ENCODE measurements at regions not wholly inside any gene's neighbourhood (a gene's known extent, or its start where the extent isn't known, plus 50 kb on each side); places are given as distances from the start of the nearest gene placed in this dataset.

DNA sequence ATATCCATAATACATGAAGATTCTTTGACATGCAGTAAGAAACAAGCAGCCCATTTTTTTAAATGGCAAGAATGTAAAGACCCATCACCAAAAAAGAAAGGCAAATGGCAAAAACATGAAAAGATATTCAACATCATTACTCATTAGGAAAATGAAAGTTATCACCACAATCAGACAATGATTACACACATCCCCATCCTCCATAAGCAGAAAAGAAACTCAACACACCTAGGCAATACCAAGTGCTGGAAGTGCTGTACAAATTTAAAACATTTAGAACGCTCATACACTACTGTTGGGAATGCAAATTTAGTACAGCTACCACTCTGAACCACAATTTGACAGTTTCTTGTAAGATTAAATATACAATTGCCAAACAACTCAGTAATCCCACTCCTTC is 466.7 kb downstream of the ACTL7B start:
- ATAC-seq (ENCODE audit: low FRiP score in 2 of 2) = no peak
- H3K27me3 ChIP-seq = no peaks in the 10 kb centered on the region
- TF ChIP-seq, protein P1, sequence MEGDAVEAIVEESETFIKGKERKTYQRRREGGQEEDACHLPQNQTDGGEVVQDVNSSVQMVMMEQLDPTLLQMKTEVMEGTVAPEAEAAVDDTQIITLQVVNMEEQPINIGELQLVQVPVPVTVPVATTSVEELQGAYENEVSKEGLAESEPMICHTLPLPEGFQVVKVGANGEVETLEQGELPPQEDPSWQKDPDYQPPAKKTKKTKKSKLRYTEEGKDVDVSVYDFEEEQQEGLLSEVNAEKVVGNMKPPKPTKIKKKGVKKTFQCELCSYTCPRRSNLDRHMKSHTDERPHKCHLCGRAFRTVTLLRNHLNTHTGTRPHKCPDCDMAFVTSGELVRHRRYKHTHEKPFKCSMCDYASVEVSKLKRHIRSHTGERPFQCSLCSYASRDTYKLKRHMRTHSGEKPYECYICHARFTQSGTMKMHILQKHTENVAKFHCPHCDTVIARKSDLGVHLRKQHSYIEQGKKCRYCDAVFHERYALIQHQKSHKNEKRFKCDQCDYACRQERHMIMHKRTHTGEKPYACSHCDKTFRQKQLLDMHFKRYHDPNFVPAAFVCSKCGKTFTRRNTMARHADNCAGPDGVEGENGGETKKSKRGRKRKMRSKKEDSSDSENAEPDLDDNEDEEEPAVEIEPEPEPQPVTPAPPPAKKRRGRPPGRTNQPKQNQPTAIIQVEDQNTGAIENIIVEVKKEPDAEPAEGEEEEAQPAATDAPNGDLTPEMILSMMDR (IDR thresholded peaks at IDR 0.05) = no peak
- TF ChIP-seq EP300 (IDR thresholded peaks at IDR 0.05) = no peak
- TF ChIP-seq POLR2AphosphoS5 (IDR thresholded peaks at IDR 0.05) = no peak
- TF ChIP-seq POLR2A (IDR thresholded peaks at IDR 0.05) = no peak
- WGBS, 2 donors = 75 to 78% methylated on average over 1 of the region's 1 CpG
- no peak overlapping the region for H3K27ac ChIP-seq
- no peaks in the 10 kb centered on the region for H3K4me1 ChIP-seq
- H3K36me3 ChIP-seq = no peaks in the 10 kb centered on the region
- no peak overlapping the region for H3K4me3 ChIP-seq
- no peaks in the 10 kb centered on the region for H3K9me3 ChIP-seq
- DNase-seq = no peak

DNA sequence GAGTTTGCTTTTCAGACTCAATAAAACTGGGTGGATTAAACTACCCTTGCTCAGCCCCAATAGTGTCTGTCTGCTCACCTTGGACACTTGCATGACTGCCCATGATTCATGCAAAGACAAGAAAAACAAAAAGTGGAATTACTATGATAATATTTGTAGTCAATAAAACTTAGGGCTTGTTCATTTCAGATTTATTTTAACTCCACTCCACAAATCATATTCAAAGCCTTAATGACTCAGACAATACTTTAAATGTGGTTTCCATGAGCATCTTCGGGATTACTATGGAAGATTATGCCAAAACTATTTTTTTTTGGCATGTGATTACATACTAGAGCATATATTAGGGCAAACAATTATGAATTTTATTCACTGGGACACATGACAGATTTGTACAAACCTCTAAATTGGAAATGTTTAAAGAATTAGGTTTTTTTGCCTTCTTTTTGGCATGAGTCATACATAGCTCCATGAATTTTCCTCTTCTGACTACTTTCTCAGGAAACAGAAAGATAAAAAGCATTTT is 468.9 kb downstream of the ACTL7B start:
- no peak overlapping the region for H3K27ac ChIP-seq
- no peaks in the 10 kb centered on the region for H3K27me3 ChIP-seq
- no peak overlapping the region for H3K4me3 ChIP-seq
- H3K4me1 ChIP-seq = no peaks in the 10 kb centered on the region
- peak in 1 of 2 donors; percentile 43 for ATAC-seq (ENCODE audit: low FRiP score in 2 of 2)
- TF ChIP-seq, protein P1 (IDR thresholded peaks at IDR 0.05) = no peak
- TF ChIP-seq POLR2AphosphoS5 (IDR thresholded peaks at IDR 0.05) (no peak), POLR2A (IDR thresholded peaks at IDR 0.05) (no peak), EP300 (IDR thresholded peaks at IDR 0.05) (no peak)
- no peak for DNase-seq
- H3K36me3 ChIP-seq = no peaks in the 10 kb centered on the region
- no peaks in the 10 kb centered on the region for H3K9me3 ChIP-seq
- 59 to 69% methylated on average over 1 of the region's 1 CpG for WGBS, 2 donors

GRCh38 chr9:108386032-108386431 is 469.8 kb downstream of the ACTL7B start:
- WGBS, 2 donors = 84 to 90% methylated on average over 2 of the region's 2 CpGs
- Histone ChIP-seq H3K36me3 (no peaks in the 10 kb centered on the region), H3K27ac (no peak overlapping the region), H3K4me3 (no peak overlapping the region), H3K4me1 (no peaks in the 10 kb centered on the region), H3K27me3 (no peaks in the 10 kb centered on the region), H3K9me3 (no peaks in the 10 kb centered on the region)
- ATAC-seq (ENCODE audit: low FRiP score in 2 of 2) (no peak), DNase-seq (no peak)
- TF ChIP-seq EP300 (IDR thresholded peaks at IDR 0.05) = no peak
- TF ChIP-seq, protein P1 (IDR thresholded peaks at IDR 0.05) = no peak
- no peak for TF ChIP-seq POLR2A (IDR thresholded peaks at IDR 0.05)
- no peak for TF ChIP-seq POLR2AphosphoS5 (IDR thresholded peaks at IDR 0.05)

DNA sequence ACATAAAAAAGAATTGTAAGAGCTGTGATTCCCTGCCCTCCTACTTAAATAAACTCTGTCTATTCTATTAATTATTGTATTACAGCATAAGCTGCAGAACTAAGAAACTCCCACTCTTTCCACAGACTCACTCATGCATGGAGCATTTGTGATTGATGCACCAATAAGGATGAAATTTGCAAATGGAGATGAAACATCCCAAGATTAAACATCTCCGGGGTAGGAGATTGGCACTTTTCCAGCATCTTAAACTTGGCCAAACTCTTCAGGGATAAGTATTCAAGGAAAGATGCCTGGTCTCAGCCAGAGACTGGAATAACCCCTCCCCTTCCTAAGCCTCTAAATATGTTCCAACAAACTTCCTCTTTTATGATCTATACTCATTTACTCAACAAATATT is 472.0 kb downstream of the ACTL7B start:
- WGBS, 2 donors = 21 to 41% methylated on average over 1 of the region's 1 CpG

DNA sequence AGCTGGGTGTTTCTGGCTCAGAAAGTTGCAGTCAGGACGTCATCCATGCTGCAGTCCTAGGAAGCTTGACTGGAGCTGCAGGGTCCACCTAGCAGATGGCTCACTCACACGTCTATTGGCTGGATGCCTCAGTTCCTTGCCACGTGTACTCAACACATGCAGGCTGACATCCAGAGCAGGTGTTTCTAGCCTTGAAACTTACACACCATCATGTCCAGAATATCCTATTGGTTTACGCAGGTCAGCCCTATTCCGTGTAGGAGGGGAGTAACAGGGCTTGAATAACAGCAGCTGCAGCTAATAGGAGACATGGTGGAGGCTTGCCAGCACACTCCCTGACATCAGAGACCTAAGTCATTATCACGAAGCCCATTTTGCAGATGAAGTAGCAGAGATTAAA is 473.5 kb downstream of the ACTL7B start:
- no peaks in the 10 kb centered on the region for H3K36me3 ChIP-seq
- no peak overlapping the region for H3K27ac ChIP-seq
- no peaks in the 10 kb centered on the region for H3K27me3 ChIP-seq
- ATAC-seq (ENCODE audit: low FRiP score in 2 of 2) = no peak
- no peaks in the 10 kb centered on the region for H3K9me3 ChIP-seq
- DNase-seq = no peak
- H3K4me3 ChIP-seq = no peak overlapping the region
- H3K4me1 ChIP-seq = no peaks in the 10 kb centered on the region
- 73 to 82% methylated on average over 6 of the region's 6 CpGs for WGBS, 2 donors
- no peak for TF ChIP-seq POLR2A (IDR thresholded peaks at IDR 0.05)
- TF ChIP-seq POLR2AphosphoS5 (IDR thresholded peaks at IDR 0.05) = no peak
- no peak for TF ChIP-seq EP300 (IDR thresholded peaks at IDR 0.05)
- TF ChIP-seq, protein P1 (IDR thresholded peaks at IDR 0.05) = no peak

More for the DNA sequence above, 472.0 kb downstream of the ACTL7B start:
- TF ChIP-seq POLR2AphosphoS5 (IDR thresholded peaks at IDR 0.05) (no peak), EP300 (IDR thresholded peaks at IDR 0.05) (no peak), POLR2A (IDR thresholded peaks at IDR 0.05) (no peak)
- TF ChIP-seq, protein P1 (IDR thresholded peaks at IDR 0.05) = no peak
- Histone ChIP-seq H3K27me3 (no peaks in the 10 kb centered on the region), H3K27ac (no peak overlapping the region), H3K4me3 (no peak overlapping the region), H3K9me3 (no peaks in the 10 kb centered on the region), H3K4me1 (no peaks in the 10 kb centered on the region), H3K36me3 (no peaks in the 10 kb centered on the region)
- ATAC-seq (ENCODE audit: low FRiP score in 2 of 2) (no peak), DNase-seq (no peak)
